HG02642 (cell line): ENCODE measurements at regions not wholly inside any gene's neighbourhood (a gene's known extent, or its start where the extent isn't known, plus 50 kb on each side); places are given as distances from the start of the nearest gene placed in this dataset.
"Not testable (repeated sequence)": the region's sequence is repeated elsewhere in the genome, so short reads cannot be mapped to it uniquely, and the experiment has no call there.

Experiments used
- ATAC-seq: cut with Tn5 transposase; IDR thresholded peaks from one replicate; pipeline ENCODE4 v1.9.1; 2021; ENCODE audit warnings: mild to moderate bottlenecking; ENCODE audit not compliant: unreplicated experiment, poor library complexity

GRCh38 chr2:39839261-39839848 lies 60.3 kb upstream of the THUMPD2 start:
- ATAC-seq, result no peak

- ATAC-seq, result peak; percentile 12
Measured at GRCh38 chr2:39838589-39838988, 59.5 kb upstream of the THUMPD2 start.

- ATAC-seq, result peak; percentile 93
Measured at GRCh38 chr2:39837856-39838453, 58.9 kb upstream of the THUMPD2 start.

GRCh38 chr2:39836638-39837037 lies 57.6 kb upstream of the THUMPD2 start:
- no peak for ATAC-seq

GRCh38 chr2:39834426-39834825 lies 55.4 kb upstream of the THUMPD2 start:
- ATAC-seq, result no peak

GRCh38 chr2:39830610-39831009 lies 51.6 kb upstream of the THUMPD2 start:
- not testable (repeated sequence) for ATAC-seq
